ENCODE measurements at regions not wholly inside any gene's neighbourhood (a gene's known extent, or its start where the extent isn't known, plus 50 kb on each side); places are given as distances from the start of the nearest gene placed in this dataset.
"Not testable (repeated sequence)": the region's sequence is repeated elsewhere in the genome, so short reads cannot be mapped to it uniquely, and the experiment has no call there.

GRCh38 chr1:224816062-224816461 is 113.4 kb upstream of the DNAH14 start:
- DNase-seq (ENCODE audit: insufficient read length) (no peak), FAIRE-seq (no peak)
- no peak for TF ChIP-seq POLR2A (IDR thresholded peaks at IDR 0.05; ENCODE audit: low read depth, low read length)
- no peak for TF ChIP-seq TAF1 (IDR thresholded peaks at IDR 0.05; ENCODE audit: borderline replicate concordance, low read depth, low read length)
- no peak for TF ChIP-seq POLR2AphosphoS5 (IDR thresholded peaks at IDR 0.05; ENCODE audit: low read depth, low read length)

DNA sequence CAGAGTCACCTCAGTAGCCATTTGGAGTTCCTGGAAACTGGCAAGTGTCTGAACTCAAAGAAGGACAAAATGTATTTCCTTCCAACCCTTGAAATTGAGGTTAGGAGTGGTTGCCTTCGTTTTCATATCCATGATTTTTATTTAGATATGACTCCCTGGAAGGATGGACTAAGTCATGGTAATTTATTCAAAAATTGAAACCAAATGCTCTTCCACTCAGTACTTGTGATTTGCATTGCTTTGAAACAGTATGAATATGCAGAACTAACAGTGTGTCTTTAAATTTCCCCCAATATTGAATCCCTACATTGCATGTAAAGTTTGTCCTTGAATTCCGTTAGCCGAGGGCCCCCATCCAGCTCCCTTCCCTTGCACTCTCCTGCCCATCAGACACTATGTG is 112.1 kb upstream of the DNAH14 start:
- TF ChIP-seq TAF1 (IDR thresholded peaks at IDR 0.05; ENCODE audit: borderline replicate concordance, low read depth, low read length) = no peak
- no peak for TF ChIP-seq POLR2AphosphoS5 (IDR thresholded peaks at IDR 0.05; ENCODE audit: low read depth, low read length)
- TF ChIP-seq POLR2A (IDR thresholded peaks at IDR 0.05; ENCODE audit: low read depth, low read length) = no peak
- FAIRE-seq = no peak
- no peak for DNase-seq (ENCODE audit: insufficient read length)

- DNase-seq (ENCODE audit: insufficient read length) (no peak), FAIRE-seq (no peak)
- TF ChIP-seq POLR2AphosphoS5 (IDR thresholded peaks at IDR 0.05; ENCODE audit: low read depth, low read length) (no peak), TAF1 (IDR thresholded peaks at IDR 0.05; ENCODE audit: borderline replicate concordance, low read depth, low read length) (no peak), POLR2A (IDR thresholded peaks at IDR 0.05; ENCODE audit: low read depth, low read length) (no peak)
Observed at GRCh38 chr1:224819861-224820260, 109.6 kb upstream of the DNAH14 start.

DNA sequence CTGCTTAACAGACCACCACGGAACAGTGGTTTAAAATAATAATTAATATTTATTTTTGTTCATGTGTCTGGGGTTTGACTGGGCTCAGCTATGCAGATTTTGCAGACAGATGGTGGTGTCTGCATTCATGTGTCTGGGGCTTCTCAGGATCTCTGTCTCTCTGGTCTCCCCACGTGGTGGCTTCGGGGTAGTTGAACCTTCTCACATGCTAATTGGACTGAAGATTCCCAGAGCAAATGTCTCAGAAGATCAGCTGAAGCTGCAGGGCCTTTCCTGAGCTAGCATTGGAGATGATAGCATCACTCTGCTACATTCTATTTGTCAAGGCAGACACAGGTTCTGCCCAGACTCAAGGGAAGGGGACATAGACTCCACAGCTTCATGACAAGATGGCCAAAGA is 109.1 kb upstream of the DNAH14 start:
- DNase-seq (ENCODE audit: insufficient read length) (no peak), FAIRE-seq (no peak)
- TF ChIP-seq POLR2AphosphoS5 (IDR thresholded peaks at IDR 0.05; ENCODE audit: low read depth, low read length) = no peak
- no peak for TF ChIP-seq TAF1 (IDR thresholded peaks at IDR 0.05; ENCODE audit: borderline replicate concordance, low read depth, low read length)
- TF ChIP-seq POLR2A (IDR thresholded peaks at IDR 0.05; ENCODE audit: low read depth, low read length) = no peak

GRCh38 chr1:224821751-224822150 is 107.7 kb upstream of the DNAH14 start:
- not testable (repeated sequence) for FAIRE-seq; DNase-seq (ENCODE audit: insufficient read length)

- FAIRE-seq (no peak), DNase-seq (ENCODE audit: insufficient read length) (no peak)
- TF ChIP-seq POLR2A (IDR thresholded peaks at IDR 0.05; ENCODE audit: low read depth, low read length) (no peak), TAF1 (IDR thresholded peaks at IDR 0.05; ENCODE audit: borderline replicate concordance, low read depth, low read length) (no peak), POLR2AphosphoS5 (IDR thresholded peaks at IDR 0.05; ENCODE audit: low read depth, low read length) (no peak)
Observed at GRCh38 chr1:224825525-224826000, 103.9 kb upstream of the DNAH14 start.

DNA sequence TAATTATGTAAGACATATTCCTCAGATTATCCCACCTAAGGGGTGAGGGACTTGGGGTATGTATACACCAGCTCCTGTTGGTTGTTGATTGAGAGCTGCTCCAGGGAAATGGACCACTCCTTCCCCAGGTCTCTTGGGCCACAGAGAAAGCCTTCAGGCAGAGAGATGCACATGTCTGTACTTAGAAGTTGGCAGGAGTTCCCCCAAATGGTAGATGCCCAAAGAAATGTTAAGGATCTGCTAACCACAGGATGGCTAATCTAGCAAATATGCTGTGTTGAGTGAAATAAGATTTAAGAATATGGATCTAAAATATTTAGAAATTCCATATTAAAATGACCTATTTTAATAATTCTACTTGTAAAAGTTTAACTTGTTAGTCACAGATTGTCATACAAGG is 100.8 kb upstream of the DNAH14 start:
- no peak for DNase-seq (ENCODE audit: insufficient read length)
- FAIRE-seq = no peak
- TF ChIP-seq POLR2A (IDR thresholded peaks at IDR 0.05; ENCODE audit: low read depth, low read length) (no peak), POLR2AphosphoS5 (IDR thresholded peaks at IDR 0.05; ENCODE audit: low read depth, low read length) (no peak), TAF1 (IDR thresholded peaks at IDR 0.05; ENCODE audit: borderline replicate concordance, low read depth, low read length) (no peak)

DNA sequence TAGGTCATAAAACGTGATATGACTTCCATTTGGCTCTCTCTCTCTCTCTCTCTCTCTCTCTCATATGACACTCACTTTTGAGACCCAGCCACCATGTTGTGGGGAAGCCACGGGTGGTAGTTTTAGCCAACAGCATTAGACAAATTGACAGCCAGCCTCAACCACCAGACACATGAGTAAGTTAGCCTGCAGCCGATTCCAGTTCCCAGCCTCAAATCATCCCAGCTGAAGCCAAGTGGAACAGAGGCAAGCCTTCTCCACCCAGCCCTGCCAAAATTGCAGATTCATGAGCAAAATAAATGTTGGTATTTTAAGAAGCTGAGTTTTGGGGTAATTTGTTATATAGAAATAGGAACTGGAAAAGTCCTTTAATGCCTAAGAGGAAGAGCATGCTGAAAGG is 98.0 kb upstream of the DNAH14 start:
- DNase-seq (ENCODE audit: insufficient read length) = no peak
- FAIRE-seq = no peak
- TF ChIP-seq TAF1 (IDR thresholded peaks at IDR 0.05; ENCODE audit: borderline replicate concordance, low read depth, low read length) (no peak), POLR2AphosphoS5 (IDR thresholded peaks at IDR 0.05; ENCODE audit: low read depth, low read length) (no peak), POLR2A (IDR thresholded peaks at IDR 0.05; ENCODE audit: low read depth, low read length) (no peak)

GRCh38 chr1:224839648-224840300 is 89.7 kb upstream of the DNAH14 start:
- FAIRE-seq; DNase-seq (ENCODE audit: insufficient read length): not testable (repeated sequence)

- not testable (repeated sequence) for DNase-seq (ENCODE audit: insufficient read length); FAIRE-seq
Observed at GRCh38 chr1:224841803-224842202, 87.7 kb upstream of the DNAH14 start.

GRCh38 chr1:224846119-224846907 is 83.2 kb upstream of the DNAH14 start:
- TF ChIP-seq POLR2A (IDR thresholded peaks at IDR 0.05; ENCODE audit: low read depth, low read length) = no peak
- no peak for FAIRE-seq

DNA sequence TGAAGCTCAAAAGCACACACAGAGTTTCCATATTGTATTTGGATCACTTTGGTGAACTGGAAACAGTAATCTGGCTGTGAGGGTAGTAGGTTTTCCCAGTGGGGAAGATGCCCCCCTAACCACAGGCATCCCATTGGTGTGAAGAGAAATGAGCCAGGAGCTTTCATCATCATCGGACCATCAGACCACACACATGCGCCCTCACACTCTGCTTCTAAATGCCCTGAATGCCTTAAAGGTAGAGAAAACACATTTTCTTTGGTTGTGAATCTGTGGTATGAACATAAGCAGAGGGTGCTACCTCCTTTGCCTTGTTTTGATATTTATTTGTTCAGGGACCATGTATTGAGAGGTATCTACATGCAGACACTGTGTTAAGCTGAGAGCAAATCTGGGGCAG is 79.0 kb upstream of the DNAH14 start:
- no peak for TF ChIP-seq TAF1 (IDR thresholded peaks at IDR 0.05; ENCODE audit: borderline replicate concordance, low read depth, low read length)
- TF ChIP-seq POLR2A (IDR thresholded peaks at IDR 0.05; ENCODE audit: low read depth, low read length) = no peak
- no peak for TF ChIP-seq POLR2AphosphoS5 (IDR thresholded peaks at IDR 0.05; ENCODE audit: low read depth, low read length)
- FAIRE-seq (no peak), DNase-seq (ENCODE audit: insufficient read length) (no peak)

More at GRCh38 chr1:224846119-224846907, 83.2 kb upstream of the DNAH14 start:
- DNase-seq (ENCODE audit: insufficient read length) = no peak
